RWPE2 (cell line): ENCODE measurements at regions not wholly inside any gene's neighbourhood (a gene's known extent, or its start where the extent isn't known, plus 50 kb on each side); places are given as distances from the start of the nearest gene placed in this dataset.

Experiments used
- ATAC-seq: fragments of 200-7000 bp; cut with Tn5 transposase; 3 replicates; pipeline ENCODE4 v1.9.1; 2021; ENCODE audit warnings: low read depth
- DNase-seq: peaks from one replicate; pipeline ENCODE4 v3.0.0-alpha.2; 2020; ENCODE audit warnings: low spot score
- H3K27ac ChIP-seq: fragments of 450-650 bp; 2 replicates; pipeline ENCODE4 v1.5.1; 2017; ENCODE audit warnings: mild to moderate bottlenecking; ENCODE audit not compliant: poor library complexity, severe bottlenecking
- H3K27me3 ChIP-seq: fragments of 250-450 bp; sonication (Bioruptor Pico); 2 replicates; pipeline ENCODE4 v1.5.1; 2021; ENCODE audit warnings: mild to moderate bottlenecking, moderate library complexity; ENCODE audit not compliant: insufficient read depth, poor library complexity, severe bottlenecking
- H3K36me3 ChIP-seq: fragments of 250-450 bp; sonication (Bioruptor Pico); 2 replicates; pipeline ENCODE4 v1.5.1; 2020; ENCODE audit warnings: low read depth, mild to moderate bottlenecking, moderate library complexity
- H3K4me1 ChIP-seq: fragments of 250-450 bp; sonication (Bioruptor Pico); 2 replicates; pipeline ENCODE4 v1.5.1; 2021; ENCODE audit warnings: mild to moderate bottlenecking, moderate library complexity; ENCODE audit not compliant: insufficient read depth, poor library complexity, severe bottlenecking
- H3K4me3 ChIP-seq: fragments of 250-450 bp; sonication (Bioruptor Pico); 2 replicates; pipeline ENCODE4 v1.5.1; 2021; ENCODE audit warnings: mild to moderate bottlenecking, moderate library complexity; ENCODE audit not compliant: severe bottlenecking
- H3K9me3 ChIP-seq: fragments of 250-450 bp; sonication (Bioruptor Pico); 2 replicates; pipeline ENCODE4 v1.5.1; 2021; ENCODE audit warnings: mild to moderate bottlenecking, moderate library complexity; ENCODE audit not compliant: severe bottlenecking
- TF ChIP-seq, protein P1 (sequence below): fragments of 450-650 bp; IDR thresholded peaks from one replicate; pipeline ENCODE4 v1.5.1; 2017; ENCODE audit warnings: mild to moderate bottlenecking, moderate library complexity; ENCODE audit not compliant: poor library complexity, severe bottlenecking

DNA sequence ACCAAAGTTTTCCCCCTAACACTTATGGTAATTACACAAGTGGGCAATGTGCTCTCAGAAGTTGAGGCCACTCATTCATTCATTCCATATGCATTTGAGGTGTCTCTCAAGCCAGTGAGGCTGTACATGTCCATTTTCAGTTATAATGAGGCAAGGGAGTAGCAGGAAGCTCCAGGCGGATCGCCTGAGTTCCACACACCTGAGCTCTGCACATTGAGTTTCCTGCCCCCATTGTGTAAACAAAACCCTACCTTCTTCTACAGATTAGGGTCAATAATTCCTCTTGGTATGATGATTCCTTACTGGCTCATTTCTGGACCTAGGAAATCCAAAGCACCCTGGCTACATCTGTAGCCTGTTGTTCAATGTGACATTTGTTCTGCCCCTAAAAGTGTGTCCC, 555.3 kb downstream of the MED13L start:
- no peaks in the 10 kb centered on the region for H3K27me3 ChIP-seq
- no peak for ATAC-seq
- no peak overlapping the region for H3K4me3 ChIP-seq
- peaks cover 6% of the 10 kb centered on the region; the same call in 1 of the 2 replicates for H3K36me3 ChIP-seq
- H3K27ac ChIP-seq = no peak overlapping the region
- H3K4me1 ChIP-seq = no peaks in the 10 kb centered on the region
- no peaks in the 10 kb centered on the region for H3K9me3 ChIP-seq
- no peak for DNase-seq
- TF ChIP-seq, protein P1, sequence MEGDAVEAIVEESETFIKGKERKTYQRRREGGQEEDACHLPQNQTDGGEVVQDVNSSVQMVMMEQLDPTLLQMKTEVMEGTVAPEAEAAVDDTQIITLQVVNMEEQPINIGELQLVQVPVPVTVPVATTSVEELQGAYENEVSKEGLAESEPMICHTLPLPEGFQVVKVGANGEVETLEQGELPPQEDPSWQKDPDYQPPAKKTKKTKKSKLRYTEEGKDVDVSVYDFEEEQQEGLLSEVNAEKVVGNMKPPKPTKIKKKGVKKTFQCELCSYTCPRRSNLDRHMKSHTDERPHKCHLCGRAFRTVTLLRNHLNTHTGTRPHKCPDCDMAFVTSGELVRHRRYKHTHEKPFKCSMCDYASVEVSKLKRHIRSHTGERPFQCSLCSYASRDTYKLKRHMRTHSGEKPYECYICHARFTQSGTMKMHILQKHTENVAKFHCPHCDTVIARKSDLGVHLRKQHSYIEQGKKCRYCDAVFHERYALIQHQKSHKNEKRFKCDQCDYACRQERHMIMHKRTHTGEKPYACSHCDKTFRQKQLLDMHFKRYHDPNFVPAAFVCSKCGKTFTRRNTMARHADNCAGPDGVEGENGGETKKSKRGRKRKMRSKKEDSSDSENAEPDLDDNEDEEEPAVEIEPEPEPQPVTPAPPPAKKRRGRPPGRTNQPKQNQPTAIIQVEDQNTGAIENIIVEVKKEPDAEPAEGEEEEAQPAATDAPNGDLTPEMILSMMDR = no peak

DNA sequence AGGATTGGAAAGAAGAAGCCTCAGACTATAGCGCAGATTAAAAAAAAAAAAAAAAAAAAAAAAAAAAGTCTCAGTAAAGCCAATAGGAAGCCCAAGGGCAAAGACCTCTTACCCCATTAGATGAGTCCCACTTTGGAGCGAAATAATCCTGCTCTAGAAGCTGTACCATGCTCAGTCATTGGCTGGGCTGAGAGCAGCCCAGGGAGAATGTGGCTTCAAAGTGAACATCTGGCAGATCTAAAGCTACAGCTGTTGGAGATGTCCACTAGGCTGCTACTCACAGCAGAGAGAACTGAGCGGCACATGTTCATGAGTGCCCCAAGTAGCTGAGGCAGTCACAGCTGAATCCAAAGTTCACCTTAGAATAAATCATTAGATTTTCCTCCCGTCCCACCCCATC, 560.9 kb downstream of the MED13L start:
- no peaks in the 10 kb centered on the region for H3K36me3 ChIP-seq
- ATAC-seq (no peak), DNase-seq (no peak)
- no peaks in the 10 kb centered on the region for H3K4me1 ChIP-seq
- no peak overlapping the region for H3K4me3 ChIP-seq
- no peaks in the 10 kb centered on the region for H3K9me3 ChIP-seq
- H3K27ac ChIP-seq = no peak overlapping the region
- TF ChIP-seq, protein P1 = no peak
- no peaks in the 10 kb centered on the region for H3K27me3 ChIP-seq

DNA sequence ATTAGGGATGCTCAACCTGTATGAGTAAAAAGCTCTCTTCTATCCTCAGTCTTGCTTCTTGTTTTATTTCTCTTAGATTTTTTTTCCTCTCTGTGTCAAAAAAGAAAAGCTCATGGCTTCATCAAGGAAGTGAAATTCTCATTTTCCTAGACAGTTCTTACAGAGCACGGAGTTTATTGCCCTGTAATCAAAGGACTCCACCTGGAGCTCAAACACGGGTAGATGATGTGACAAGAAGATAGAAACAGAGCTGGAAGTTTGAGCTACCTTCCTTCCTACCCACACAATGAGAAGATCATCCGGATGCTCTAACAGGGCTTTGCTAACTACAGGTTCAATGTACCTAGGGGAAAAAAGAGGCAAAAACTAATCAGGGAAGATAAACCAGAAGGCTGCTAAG, 564.8 kb downstream of the MED13L start:
- no peak overlapping the region for H3K27ac ChIP-seq
- H3K4me1 ChIP-seq = no peaks in the 10 kb centered on the region
- H3K9me3 ChIP-seq = no peaks in the 10 kb centered on the region
- TF ChIP-seq, protein P1 = no peak
- no peak overlapping the region for H3K4me3 ChIP-seq
- H3K27me3 ChIP-seq = no peaks in the 10 kb centered on the region
- H3K36me3 ChIP-seq = no peaks in the 10 kb centered on the region
- ATAC-seq = no peak
- no peak for DNase-seq

DNA sequence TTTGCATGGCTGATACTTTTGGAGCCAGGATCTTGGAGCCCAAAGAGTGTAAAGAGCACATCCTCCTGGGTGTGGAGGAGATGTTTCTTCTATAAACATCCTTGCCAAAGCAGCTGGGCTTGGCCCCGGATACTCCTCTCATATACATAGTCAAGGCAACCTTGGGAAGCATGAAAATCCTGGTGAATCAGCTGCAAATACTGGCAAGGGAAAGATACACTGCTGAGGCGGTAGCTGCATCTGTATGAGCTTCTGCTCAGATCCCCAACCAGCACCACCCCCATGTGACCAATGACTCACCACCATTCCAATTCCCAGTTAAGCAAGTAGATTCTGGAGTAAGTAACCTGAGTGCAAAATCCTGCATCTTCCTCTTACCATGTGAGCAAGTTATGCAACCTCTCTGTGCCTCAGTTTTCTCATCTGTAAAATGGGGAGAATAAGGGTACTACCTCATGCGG, 567.4 kb downstream of the MED13L start:
- Histone ChIP-seq H3K27me3 (no peaks in the 10 kb centered on the region), H3K4me3 (no peak overlapping the region), H3K4me1 (no peaks in the 10 kb centered on the region), H3K36me3 (no peaks in the 10 kb centered on the region), H3K27ac (no peak overlapping the region), H3K9me3 (no peaks in the 10 kb centered on the region)
- TF ChIP-seq, protein P1 = no peak
- ATAC-seq = peak; percentile 33; the same call in 2 of the 3 replicates
- no peak for DNase-seq

DNA sequence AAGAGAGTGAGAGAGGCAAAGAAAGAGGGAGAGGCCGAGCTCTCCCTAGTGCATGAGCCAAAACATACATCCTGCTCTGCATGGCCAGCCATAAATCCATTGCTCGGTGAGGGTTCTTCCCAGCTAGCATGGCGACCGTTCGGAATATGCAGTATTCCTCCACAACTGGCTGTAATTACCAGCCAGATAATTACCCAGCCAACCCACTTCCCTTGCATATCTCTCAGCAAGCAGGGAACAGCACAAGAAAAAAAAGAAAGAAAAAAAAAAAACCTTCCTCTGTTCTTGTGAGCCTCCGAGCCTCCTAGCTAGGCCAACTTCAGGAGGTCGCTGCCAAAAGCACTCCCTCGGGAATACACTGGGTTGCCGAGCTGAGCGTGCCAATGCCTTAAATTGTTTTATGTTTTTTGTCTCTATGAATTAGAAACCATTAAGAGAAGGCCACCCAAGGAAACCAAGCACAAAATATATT, 567.9 kb downstream of the MED13L start:
- H3K36me3 ChIP-seq = no peaks in the 10 kb centered on the region
- TF ChIP-seq, protein P1 = no peak
- no peaks in the 10 kb centered on the region for H3K27me3 ChIP-seq
- H3K27ac ChIP-seq = no peak overlapping the region
- DNase-seq (no peak), ATAC-seq (no peak)
- H3K4me1 ChIP-seq = no peaks in the 10 kb centered on the region
- no peak overlapping the region for H3K4me3 ChIP-seq
- H3K9me3 ChIP-seq = no peaks in the 10 kb centered on the region
